ENCODE measurements at regions not wholly inside any gene's neighbourhood (a gene's known extent, or its start where the extent isn't known, plus 50 kb on each side); places are given as distances from the start of the nearest gene placed in this dataset.

- Histone ChIP-seq H3K36me3 (ENCODE audit: control insufficient read depth in 2 of 2, insufficient read depth in 1 of 2, low read length in 2 of 2) (no peaks in the 10 kb centered on the region), H3K4me3 (ENCODE audit: low read depth, low read length) (no peak overlapping the region), H3K9me3 (ENCODE audit: control insufficient read depth, insufficient read depth, low read depth, low read length) (no peaks in the 10 kb centered on the region), H3K27ac (ENCODE audit: extremely low read depth, low read depth, low read length) (no peak overlapping the region), H3K4me1 (ENCODE audit: control insufficient read depth, insufficient read depth, low read length) (no peaks in the 10 kb centered on the region)
- ChIA-PET POLR2A (interaction anchor here (0.7 kb wide), 1 partner anchor 54 kb away, joined by 3 read pairs; no protein-coding TSS in a partner anchor), CTCF (interaction anchor here (0.7 to 5.4 kb wide), 3 partner anchors 9 to 332 kb away, joined by 3 to 100 read pairs (median 7); no protein-coding TSS in a partner anchor)
- TF ChIP-seq SETDB1 (IDR thresholded peaks at IDR 0.05; ENCODE audit: insufficient read length, low read length) (peak; percentile 56), ZFP69B (tag by site-specific recombination; IDR thresholded peaks at IDR 0.05) (no peak), ZNF175 (tag by site-specific recombination; IDR thresholded peaks at IDR 0.05) (no peak), TCF7L2 (IDR thresholded peaks at IDR 0.05; ENCODE audit: borderline replicate concordance, low read depth, low read length) (no peak)
These were observed 102.6 kb upstream of the GRIK1 start for GRCh38 chr21:30042443-30042842.

- no peak overlapping the region for H3K27ac ChIP-seq (ENCODE audit: extremely low read depth, low read depth, low read length)
- CTCF ChIA-PET, result interaction anchor here (1.4 kb wide), 1 partner anchor 161 kb away, joined by 5 read pairs; no protein-coding TSS in a partner anchor
These were observed 93.6 kb upstream of the GRIK1 start for GRCh38 chr21:30033441-30033840.

DNA sequence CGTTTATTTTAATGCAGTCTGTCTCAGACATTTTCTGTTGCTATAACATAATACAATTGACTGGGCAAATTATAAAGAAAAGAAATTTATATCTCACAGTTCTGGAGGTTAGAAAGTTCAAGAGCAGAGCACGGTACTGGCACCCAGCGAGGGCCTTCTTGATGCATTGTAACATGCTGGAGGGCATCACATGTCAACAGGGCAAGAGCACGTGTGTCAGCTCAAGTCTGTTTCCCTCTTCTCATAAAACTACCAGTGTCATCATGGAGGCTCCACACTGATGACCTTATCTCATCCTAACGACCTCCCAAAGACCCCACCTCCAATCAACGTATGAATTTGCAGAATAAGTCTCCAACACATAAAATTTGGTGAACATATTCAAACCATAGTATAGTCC, 90.6 kb upstream of the GRIK1 start:
- POLR2A ChIA-PET, result no interaction called here
- Histone ChIP-seq H3K27ac (ENCODE audit: extremely low read depth, low read depth, low read length) (no peak overlapping the region), H3K4me1 (ENCODE audit: control insufficient read depth, insufficient read depth, low read length) (no peaks in the 10 kb centered on the region), H3K36me3 (ENCODE audit: control insufficient read depth in 2 of 2, insufficient read depth in 1 of 2, low read length in 2 of 2) (no peaks in the 10 kb centered on the region), H3K9me3 (ENCODE audit: control insufficient read depth, insufficient read depth, low read depth, low read length) (no peaks in the 10 kb centered on the region), H3K4me3 (ENCODE audit: low read depth, low read length) (no peak overlapping the region)
- CTCF ChIA-PET, result no interaction called here
- TF ChIP-seq ZNF544 (tag by site-specific recombination; IDR thresholded peaks at IDR 0.05), result no peak
- no peak for TF ChIP-seq ZNF610 (tag by site-specific recombination; IDR thresholded peaks at IDR 0.05; ENCODE audit: borderline replicate concordance)
- TF ChIP-seq ZNF362 (tag by site-specific recombination; IDR thresholded peaks at IDR 0.05), result no peak
- no peak for TF ChIP-seq ZNF391 (tag by site-specific recombination; IDR thresholded peaks at IDR 0.05; ENCODE audit: borderline replicate concordance, low read depth)
- no peak for TF ChIP-seq ZNF791 (tag by site-specific recombination; IDR thresholded peaks at IDR 0.05)
- TF ChIP-seq ZNF394 (tag by site-specific recombination; IDR thresholded peaks at IDR 0.05; ENCODE audit: borderline replicate concordance), result no peak
- TF ChIP-seq KLF8 (tag by site-specific recombination; IDR thresholded peaks at IDR 0.05), result no peak
- no peak for TF ChIP-seq ZNF777 (tag by site-specific recombination; IDR thresholded peaks at IDR 0.05; ENCODE audit: borderline replicate concordance)
- TF ChIP-seq ZNF670 (tag by site-specific recombination; IDR thresholded peaks at IDR 0.05; ENCODE audit: low read depth), result no peak
- TF ChIP-seq ZBTB48 (tag by site-specific recombination; IDR thresholded peaks at IDR 0.05), result no peak
- no peak for TF ChIP-seq ZFP41 (tag by site-specific recombination; IDR thresholded peaks at IDR 0.05; ENCODE audit: borderline replicate concordance)

More at GRCh38 chr21:30033441-30033840, 93.6 kb upstream of the GRIK1 start:
- no peak for TF ChIP-seq ZNF266 (tag by site-specific recombination; IDR thresholded peaks at IDR 0.05; ENCODE audit: low read depth)
- no peak for TF ChIP-seq ZNF404 (tag by site-specific recombination; IDR thresholded peaks at IDR 0.05)
- TF ChIP-seq ZNF37A (tag by site-specific recombination; IDR thresholded peaks at IDR 0.05), result no peak
- TF ChIP-seq ZNF398 (tag by site-specific recombination; IDR thresholded peaks at IDR 0.05), result no peak
- TF ChIP-seq GLIS1 (tag by site-specific recombination; IDR thresholded peaks at IDR 0.05), result no peak
- TF ChIP-seq ZNF121 (tag by site-specific recombination; IDR thresholded peaks at IDR 0.05), result no peak
- TF ChIP-seq, protein P1, sequence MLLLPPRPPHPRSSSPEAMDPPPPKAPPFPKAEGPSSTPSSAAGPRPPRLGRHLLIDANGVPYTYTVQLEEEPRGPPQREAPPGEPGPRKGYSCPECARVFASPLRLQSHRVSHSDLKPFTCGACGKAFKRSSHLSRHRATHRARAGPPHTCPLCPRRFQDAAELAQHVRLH (tag by site-specific recombination; IDR thresholded peaks at IDR 0.05), result no peak
- no peak for TF ChIP-seq ZNF16 (tag by site-specific recombination; IDR thresholded peaks at IDR 0.05; ENCODE audit: low read depth)
- no peak for TF ChIP-seq ZNF785 (tag by site-specific recombination; IDR thresholded peaks at IDR 0.05)
- no peak for TF ChIP-seq ZNF76 (tag by site-specific recombination; IDR thresholded peaks at IDR 0.05; ENCODE audit: borderline replicate concordance, low read depth)
- no peak for TF ChIP-seq ZSCAN23 (tag by site-specific recombination; IDR thresholded peaks at IDR 0.05)
- TF ChIP-seq, protein P2, sequence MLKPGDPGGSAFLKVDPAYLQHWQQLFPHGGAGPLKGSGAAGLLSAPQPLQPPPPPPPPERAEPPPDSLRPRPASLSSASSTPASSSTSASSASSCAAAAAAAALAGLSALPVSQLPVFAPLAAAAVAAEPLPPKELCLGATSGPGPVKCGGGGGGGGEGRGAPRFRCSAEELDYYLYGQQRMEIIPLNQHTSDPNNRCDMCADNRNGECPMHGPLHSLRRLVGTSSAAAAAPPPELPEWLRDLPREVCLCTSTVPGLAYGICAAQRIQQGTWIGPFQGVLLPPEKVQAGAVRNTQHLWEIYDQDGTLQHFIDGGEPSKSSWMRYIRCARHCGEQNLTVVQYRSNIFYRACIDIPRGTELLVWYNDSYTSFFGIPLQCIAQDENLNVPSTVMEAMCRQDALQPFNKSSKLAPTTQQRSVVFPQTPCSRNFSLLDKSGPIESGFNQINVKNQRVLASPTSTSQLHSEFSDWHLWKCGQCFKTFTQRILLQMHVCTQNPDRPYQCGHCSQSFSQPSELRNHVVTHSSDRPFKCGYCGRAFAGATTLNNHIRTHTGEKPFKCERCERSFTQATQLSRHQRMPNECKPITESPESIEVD (tag by site-specific recombination; IDR thresholded peaks at IDR 0.05), result no peak
- no peak for TF ChIP-seq ZNF624 (tag by site-specific recombination; IDR thresholded peaks at IDR 0.05)
- no peak for TF ChIP-seq HOXC10 (CRISPR knock-in tag; IDR thresholded peaks at IDR 0.05)
- no peak for TF ChIP-seq KLF16 (tag by site-specific recombination; IDR thresholded peaks at IDR 0.05)
- no peaks in the 10 kb centered on the region for H3K9me3 ChIP-seq (ENCODE audit: control insufficient read depth, insufficient read depth, low read depth, low read length)
- POLR2A ChIA-PET, result no interaction called here
- no peak overlapping the region for H3K4me3 ChIP-seq (ENCODE audit: low read depth, low read length)
- no peaks in the 10 kb centered on the region for H3K36me3 ChIP-seq (ENCODE audit: control insufficient read depth in 2 of 2, insufficient read depth in 1 of 2, low read length in 2 of 2)
- H3K4me1 ChIP-seq (ENCODE audit: control insufficient read depth, insufficient read depth, low read length), result no peaks in the 10 kb centered on the region
